ENCODE measurements at regions not wholly inside any gene's neighbourhood (a gene's known extent, or its start where the extent isn't known, plus 50 kb on each side); places are given as distances from the start of the nearest gene placed in this dataset.

- TF ChIP-seq CTCF (IDR thresholded peaks at IDR 0.05) (no peak), ZFX (IDR thresholded peaks at IDR 0.05; ENCODE audit: borderline replicate concordance) (no peak)
These were observed 100.8 kb upstream of the DSCAM start for GRCh38 chr21:40947713-40948112.

All from 22Rv1 (cell line).